A549 (cell line): ENCODE measurements at regions not wholly inside any gene's neighbourhood (a gene's known extent, or its start where the extent isn't known, plus 50 kb on each side); places are given as distances from the start of the nearest gene placed in this dataset.

Source experiments
- ATAC-seq, 2 experiments: fragments of 200-7000 bp in 1 of 2; fragments of >200 bp in 1 of 2; cut with Nextera tagmentation in 1 of 2; cut with Tn5 transposase in 1 of 2; 3 replicates each; pipeline versions ENCODE4 v1.8.0 to v1.9.1; 2018 to 2020; ENCODE audit warnings: mild to moderate bottlenecking in 1 of 2, moderate library complexity in 1 of 2
- CTCF ChIA-PET: fragments of 300-600 bp; sonication (Branson Sonifier 250); formaldehyde crosslinking; extraction: SDS; loops from one replicate; lab custom pipeline; 2021; ENCODE audit warnings: antibody characterized with exemption, inconsistent platforms; lab: Yijun Ruan, JAX
- POLR2A ChIA-PET: fragments of 350-600 bp; formaldehyde crosslinking; extraction: SDS; loops from one replicate; lab custom pipeline; 2021; ENCODE audit warnings: antibody characterized with exemption, inconsistent platforms; lab: Yijun Ruan, JAX
- DNase-seq, 2 experiments: peaks; one replicate each; pipeline versions ENCODE4 v3.0.0 to v3.0.0-alpha.2; 2011 to 2016; ENCODE audit warnings: low read depth in 1 of 2, low spot score in 1 of 2
- FAIRE-seq: peaks from 2 replicates; lab custom pipeline; 2011; peaks lifted over from hg19 to GRCh38; lab: Jason Lieb, UNC
- H3K27ac ChIP-seq, 2 experiments: fragments of >200 bp; sonication (Bioruptor Twin); formaldehyde crosslinking; 3 replicates each; pipeline ENCODE4 v1.5.1; 2016 to 2017
- H3K4me1 ChIP-seq: fragments of >200 bp; sonication (Bioruptor Twin); formaldehyde crosslinking; 3 replicates; pipeline ENCODE4 v1.6.1; 2016
- H3K4me2 ChIP-seq: fragments of >200 bp; sonication (Bioruptor Twin); formaldehyde crosslinking; 3 replicates; pipeline ENCODE4 v1.6.1; 2016
- H3K4me3 ChIP-seq: fragments of >200 bp; sonication (Bioruptor Twin); formaldehyde crosslinking; 3 replicates; pipeline ENCODE4 v1.5.1; 2016
- H3K9me3 ChIP-seq: fragments of >200 bp; sonication (Bioruptor Twin); formaldehyde crosslinking; 3 replicates; pipeline ENCODE4 v1.6.1; 2016
- CBX2 ChIP-seq: fragments of 200-600 bp; sonication (generic); IDR thresholded peaks from 2 replicates; pipeline ENCODE4 v1.6.1; 2016; ENCODE audit warnings: low read depth, mild to moderate bottlenecking, borderline replicate concordance
- CBX8 ChIP-seq: fragments of 200-600 bp; sonication (generic); IDR thresholded peaks from 2 replicates; pipeline ENCODE4 v1.6.1; 2016
- CEBPB ChIP-seq, 2 experiments: fragments of >200 bp in 1 of 2; sonication (Bioruptor Twin) in 1 of 2; formaldehyde crosslinking in 1 of 2; IDR thresholded peaks; 2 replicates each; pipeline ENCODE4 v1.6.1; 2012 to 2016
- CHD2 ChIP-seq: fragments of 150-350 bp; IDR thresholded peaks from 2 replicates; pipeline ENCODE4 v1.6.1; 2014; ENCODE audit warnings: low read length; ENCODE audit not compliant: partially characterized antibody
- CHD4 ChIP-seq: fragments of 200-600 bp; sonication (generic); IDR thresholded peaks from 2 replicates; pipeline ENCODE4 v1.6.1; 2016; ENCODE audit warnings: antibody characterized with exemption, mild to moderate bottlenecking, borderline replicate concordance
- E2F6 ChIP-seq: IDR thresholded peaks from 2 replicates; pipeline ENCODE4 v1.6.1; 2012; ENCODE audit warnings: low read depth, borderline replicate concordance
- EHF ChIP-seq: fragments of 250-450 bp; sonication (Bioruptor Pico); IDR thresholded peaks from 2 replicates; pipeline ENCODE4 v1.5.0; 2020; ENCODE audit warnings: mild to moderate bottlenecking
- EP300 ChIP-seq, 2 experiments: fragments of >200 bp; sonication (Bioruptor Twin); formaldehyde crosslinking; IDR thresholded peaks; 2 replicates in 1 of 2; 3 replicates in 1 of 2; pipeline ENCODE4 v1.6.1; 2016 to 2017
- ESRRA ChIP-seq: fragments of 150-350 bp; IDR thresholded peaks from 2 replicates; pipeline ENCODE4 v1.6.1; 2014; ENCODE audit warnings: mild to moderate bottlenecking, low read length, borderline replicate concordance
- FOSB ChIP-seq: fragments of 250-450 bp; sonication (Bioruptor Pico); IDR thresholded peaks from 2 replicates; pipeline ENCODE4 v1.5.0; 2020; ENCODE audit warnings: mild to moderate bottlenecking, moderate library complexity
- HDAC2 ChIP-seq: fragments of 200-600 bp; sonication (generic); IDR thresholded peaks from 2 replicates; pipeline ENCODE4 v1.6.1; 2016
- HES2 ChIP-seq: fragments of >200 bp; sonication (Bioruptor Twin); formaldehyde crosslinking; IDR thresholded peaks from 2 replicates; pipeline ENCODE4 v1.6.1; 2016
- HMGXB4 ChIP-seq: fragments of 250-450 bp; sonication (Bioruptor Pico); IDR thresholded peaks from 2 replicates; pipeline ENCODE4 v1.5.0; 2021; ENCODE audit warnings: mild to moderate bottlenecking, moderate library complexity, borderline replicate concordance
- HOXA7 ChIP-seq: fragments of 250-450 bp; sonication (Bioruptor Pico); IDR thresholded peaks from 2 replicates; pipeline ENCODE4 v1.5.0; 2020; ENCODE audit warnings: mild to moderate bottlenecking, moderate library complexity
- HOXB13 ChIP-seq: fragments of 250-450 bp; sonication (Bioruptor Pico); IDR thresholded peaks from 2 replicates; pipeline ENCODE4 v1.5.0; 2020; ENCODE audit warnings: low read depth, mild to moderate bottlenecking, moderate library complexity
- HOXB5 ChIP-seq: fragments of 250-450 bp; sonication (Bioruptor Pico); IDR thresholded peaks from 2 replicates; pipeline ENCODE4 v1.5.0; 2020; ENCODE audit warnings: mild to moderate bottlenecking, moderate library complexity
- KDM5A ChIP-seq: fragments of 200-600 bp; sonication (generic); IDR thresholded peaks from 2 replicates; pipeline ENCODE4 v1.6.1; 2016; ENCODE audit warnings: antibody characterized with exemption, mild to moderate bottlenecking
- MAFK ChIP-seq: fragments of 450-650 bp; IDR thresholded peaks from 2 replicates; pipeline ENCODE4 v1.6.1; 2014; ENCODE audit not compliant: partially characterized antibody
- MAX ChIP-seq: IDR thresholded peaks from 2 replicates; pipeline ENCODE4 v1.6.1; 2012
- MAZ ChIP-seq: fragments of 150-350 bp; IDR thresholded peaks from 2 replicates; pipeline ENCODE4 v1.6.1; 2014; ENCODE audit warnings: antibody characterized with exemption, low read depth, low read length, borderline replicate concordance
- NFE2L2 ChIP-seq: fragments of 150-350 bp; conservative IDR thresholded peaks from 2 replicates; pipeline ENCODE4 v1.6.1; 2014; ENCODE audit warnings: low read length
- NPAS2 ChIP-seq: fragments of 250-450 bp; sonication (Bioruptor Pico); IDR thresholded peaks from 2 replicates; pipeline ENCODE4 v1.8.0; 2022; ENCODE audit warnings: mild to moderate bottlenecking, moderate library complexity, borderline replicate concordance
- NR3C1 ChIP-seq: fragments of >200 bp; sonication (Bioruptor Twin); formaldehyde crosslinking; IDR thresholded peaks from 3 replicates; pipeline ENCODE4 v1.6.1; 2017
- RARB ChIP-seq: fragments of 250-450 bp; sonication (Bioruptor Pico); IDR thresholded peaks from 2 replicates; pipeline ENCODE4 v1.8.0; 2021; ENCODE audit warnings: mild to moderate bottlenecking, moderate library complexity
- RCOR1 ChIP-seq: fragments of 150-350 bp; IDR thresholded peaks from 2 replicates; pipeline ENCODE4 v1.6.1; 2014; ENCODE audit warnings: antibody characterized with exemption, low read length, low read depth
- RFX5 ChIP-seq: fragments of 450-650 bp; IDR thresholded peaks from 2 replicates; pipeline ENCODE4 v1.7.1; 2014; ENCODE audit warnings: antibody characterized with exemption, mild to moderate bottlenecking, moderate library complexity
- TFCP2L1 ChIP-seq: fragments of 250-450 bp; sonication (Bioruptor Pico); IDR thresholded peaks from 2 replicates; pipeline ENCODE4 v1.5.0; 2021; ENCODE audit warnings: mild to moderate bottlenecking
- TP53 ChIP-seq: fragments of 250-450 bp; sonication (Bioruptor Pico); IDR thresholded peaks from 2 replicates; pipeline ENCODE4 v1.5.0; 2021; ENCODE audit warnings: mild to moderate bottlenecking, moderate library complexity
- USF2 ChIP-seq: fragments of 450-650 bp; IDR thresholded peaks from 2 replicates; pipeline ENCODE4 v1.6.1; 2014; ENCODE audit warnings: antibody characterized with exemption
- ZNF302 ChIP-seq: fragments of 250-450 bp; sonication (Bioruptor Pico); IDR thresholded peaks from 2 replicates; pipeline ENCODE4 v1.9.0; 2021; ENCODE audit warnings: inconsistent platforms, mild to moderate bottlenecking, moderate library complexity
- WGBS: methylation state at CpG from one replicate; pipeline ENCODE4 v1.1.6; 2017; ENCODE audit errors: missing lambda C conversion rate; 5-methylcytosine and 5-hydroxymethylcytosine counted together

GRCh38 chr3:27649277-27649676 lies 72.8 kb downstream of the EOMES start:
- CTCF ChIA-PET, result interaction anchor here (0.6 to 1.4 kb wide), 4 partner anchors 8 to 80 kb away, joined by 3 to 4 read pairs (median 3); no protein-coding TSS in a partner anchor
- FAIRE-seq, result no peak
- Histone ChIP-seq H3K4me1 (peaks cover 18% of the 10 kb centered on the region), H3K27ac (0 out of 6 replicates have a peak overlapping the region, but pooled peaks of 1 of the 2 experiments have one; percentile 5), H3K4me2 (peak overlapping the region; percentile 47), H3K4me3 (no peak overlapping the region), H3K9me3 (no peaks in the 10 kb centered on the region)
- no peak for DNase-seq
- whole genome bisulfite sequencing, result 29% methylated on average over 4 of the region's 4 CpGs
- POLR2A ChIA-PET, result no interaction called here
- ATAC-seq, result no peak
- TF ChIP-seq TP53 (CRISPR knock-in tag), result no peak
- TF ChIP-seq EP300 (IDR thresholded peaks at IDR 0.05), result no peak
- TF ChIP-seq FOSB (CRISPR knock-in tag), result no peak
- TF ChIP-seq HMGXB4, result no peak
- no peak for TF ChIP-seq RARB (CRISPR knock-in tag)
- TF ChIP-seq NFE2L2, result no peak
- TF ChIP-seq EHF (CRISPR knock-in tag), result no peak
- TF ChIP-seq USF2, result no peak
- TF ChIP-seq ZNF302 (CRISPR knock-in tag), result no peak
- no peak for TF ChIP-seq E2F6
- no peak for TF ChIP-seq CHD2
- no peak for TF ChIP-seq CEBPB (IDR thresholded peaks at IDR 0.05)
- TF ChIP-seq RFX5, result no peak
- no peak for TF ChIP-seq MAFK
- TF ChIP-seq MAZ, result no peak
- TF ChIP-seq HES2, result no peak
- TF ChIP-seq HOXB13, result no peak
- TF ChIP-seq ESRRA, result no peak

- Histone ChIP-seq H3K27ac (no peak overlapping the region), H3K4me1 (peaks cover 34% of the 10 kb centered on the region), H3K4me3 (no peak overlapping the region), H3K9me3 (no peaks in the 10 kb centered on the region), H3K4me2 (no peak overlapping the region; the same call in 2 of the 3 replicates)
- TF ChIP-seq HDAC2 (no peak), NR3C1 (no peak), TFCP2L1 (CRISPR knock-in tag) (no peak), RCOR1 (no peak), HOXB5 (CRISPR knock-in tag) (no peak), CHD4 (no peak), RFX5 (no peak), CBX2 (no peak), ESRRA (no peak), CHD2 (no peak), NPAS2 (CRISPR knock-in tag) (no peak), MAZ (no peak), HOXA7 (CRISPR knock-in tag) (no peak), RARB (CRISPR knock-in tag) (no peak), HES2 (no peak), CBX8 (no peak), E2F6 (no peak), KDM5A (no peak), MAX (no peak)
- ATAC-seq (no peak), DNase-seq (no peak), FAIRE-seq (no peak)
- ChIA-PET CTCF (interaction anchor here (0.9 to 2.2 kb wide), 5 partner anchors 14 to 179 kb away, joined by 3 to 9 read pairs (median 3); no protein-coding TSS in a partner anchor), POLR2A (interaction anchor here (1.4 kb wide), 1 partner anchor 10 kb away, joined by 3 read pairs; no protein-coding TSS in a partner anchor)
Measured at GRCh38 chr3:27646896-27647295, 75.2 kb downstream of the EOMES start.
